ENCODE measurements at regions not wholly inside any gene's neighbourhood (a gene's known extent, or its start where the extent isn't known, plus 50 kb on each side); places are given as distances from the start of the nearest gene placed in this dataset.
"Not testable (repeated sequence)": the region's sequence is repeated elsewhere in the genome, so short reads cannot be mapped to it uniquely, and the experiment has no call there.

DNA sequence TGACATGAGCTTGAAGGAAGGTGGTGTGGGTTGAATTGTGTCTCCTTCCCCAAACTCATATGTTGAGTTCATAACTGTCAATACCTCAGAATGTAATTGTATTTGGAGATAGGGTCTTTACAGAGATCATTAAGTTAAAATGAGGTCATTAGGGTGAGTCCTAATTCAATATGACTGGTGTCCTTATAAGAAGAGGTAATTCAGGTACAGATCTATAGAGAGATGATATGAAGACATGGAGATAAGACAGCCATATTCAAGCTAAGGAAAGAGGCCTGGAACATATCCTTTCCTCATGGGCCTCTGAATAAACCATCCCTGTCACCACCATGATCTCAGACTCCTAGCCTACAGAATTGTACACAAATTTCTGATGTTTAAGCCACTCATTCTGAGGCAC is 514.7 kb upstream of the MGAT4C start:
- DNase-seq (ENCODE audit: low spot score), result no peak

DNA sequence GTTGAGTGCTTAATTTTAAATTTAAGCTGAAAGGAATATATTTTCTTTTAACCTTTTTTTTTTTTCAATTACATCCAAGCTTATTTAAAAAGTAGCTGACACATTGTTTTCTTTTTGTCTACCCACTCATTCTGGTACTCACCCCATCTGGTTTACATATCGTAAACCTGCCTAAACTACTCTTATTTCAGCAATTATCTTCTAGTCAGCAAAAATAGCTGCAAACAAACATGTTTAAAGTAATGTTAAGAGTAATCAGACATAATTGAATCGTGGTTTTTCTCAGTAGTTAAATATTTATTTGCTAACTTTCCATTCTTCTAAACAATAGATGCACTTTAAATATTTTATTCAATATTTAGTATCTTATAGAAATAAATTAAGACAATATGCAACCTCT is 492.7 kb upstream of the MGAT4C start:
- no peak for DNase-seq (ENCODE audit: low spot score)

DNA sequence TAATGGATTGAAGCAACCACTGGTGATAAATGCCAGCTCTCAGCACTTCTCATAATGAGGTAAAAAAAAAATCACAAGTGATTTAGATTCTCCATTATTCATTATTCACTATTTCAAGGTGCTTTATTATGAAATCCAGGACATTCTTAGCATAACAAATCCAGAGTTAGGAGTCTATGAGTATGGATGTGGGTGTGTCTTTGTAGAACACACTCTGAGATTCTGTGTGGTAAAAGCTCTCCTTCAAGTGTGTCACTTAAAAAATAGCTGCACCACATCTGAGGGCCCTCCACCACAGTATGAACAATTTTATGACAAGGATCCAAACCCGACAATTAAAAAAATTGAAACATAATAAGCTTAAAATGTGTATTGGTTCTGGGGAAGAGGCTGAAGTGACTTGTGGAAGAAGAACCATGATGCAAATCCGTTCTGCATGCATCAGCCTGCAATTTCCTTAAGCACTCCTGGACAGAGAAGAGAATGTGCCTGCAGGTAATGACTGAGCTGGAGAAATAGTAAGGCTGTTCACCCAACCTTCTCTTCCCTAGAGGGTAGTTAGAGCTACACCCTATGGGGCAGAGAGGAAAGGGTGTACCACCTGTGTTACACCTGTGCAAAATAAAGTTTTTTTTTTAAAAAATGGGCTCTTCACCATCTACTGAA is 488.5 kb upstream of the MGAT4C start:
- DNase-seq (ENCODE audit: low spot score), result no peak

DNA sequence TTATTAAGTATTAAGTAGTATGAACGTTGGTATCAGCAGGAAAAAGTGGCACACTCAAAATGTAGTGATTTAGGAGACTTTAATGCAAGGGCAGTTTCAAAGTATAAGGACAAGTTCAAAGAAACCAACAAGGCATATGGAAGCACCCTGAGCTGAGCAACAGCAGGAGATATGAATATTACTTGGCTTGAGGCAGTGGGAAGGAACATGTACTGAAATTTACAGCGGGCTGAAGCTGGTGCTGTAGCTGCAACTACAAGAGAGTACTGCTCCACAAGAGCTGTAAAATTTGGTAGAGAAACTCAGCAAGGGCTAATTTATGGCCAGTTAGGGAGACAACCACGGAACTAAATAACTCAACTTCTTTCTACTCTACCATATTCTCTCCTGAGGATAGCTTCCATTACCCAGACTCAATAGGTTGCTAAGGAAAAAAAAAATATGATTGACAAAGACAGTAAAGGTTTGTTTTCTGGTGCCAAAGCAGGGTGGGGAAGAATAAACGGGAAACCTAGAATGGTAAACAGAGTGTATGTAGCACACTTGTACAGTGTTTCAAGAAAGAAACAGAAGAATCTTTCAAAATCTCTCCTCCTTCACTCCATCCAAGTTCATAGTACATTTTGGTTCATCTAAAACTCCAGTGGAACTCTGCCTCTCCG is 487.8 kb upstream of the MGAT4C start:
- no peak for DNase-seq (ENCODE audit: low spot score)

DNA sequence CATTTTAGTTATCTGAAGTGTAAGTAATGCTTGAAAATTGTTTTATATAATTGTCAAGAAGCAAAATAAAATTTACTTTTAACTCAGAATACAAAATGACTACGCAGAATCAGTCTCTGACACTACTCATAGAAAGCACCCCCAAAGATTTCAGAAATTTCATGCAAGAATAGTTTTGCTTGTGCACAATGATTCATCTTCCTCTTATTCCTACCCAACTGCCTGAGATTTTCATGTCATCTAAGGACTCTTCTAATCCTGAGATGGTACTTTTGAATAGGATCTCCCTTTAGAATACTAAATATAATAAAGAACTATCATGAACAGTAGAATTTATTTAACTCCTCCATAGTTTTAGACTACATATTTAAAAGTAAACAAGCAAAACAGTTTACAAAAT is 485.3 kb upstream of the MGAT4C start:
- DNase-seq (ENCODE audit: low spot score), result no peak

DNA sequence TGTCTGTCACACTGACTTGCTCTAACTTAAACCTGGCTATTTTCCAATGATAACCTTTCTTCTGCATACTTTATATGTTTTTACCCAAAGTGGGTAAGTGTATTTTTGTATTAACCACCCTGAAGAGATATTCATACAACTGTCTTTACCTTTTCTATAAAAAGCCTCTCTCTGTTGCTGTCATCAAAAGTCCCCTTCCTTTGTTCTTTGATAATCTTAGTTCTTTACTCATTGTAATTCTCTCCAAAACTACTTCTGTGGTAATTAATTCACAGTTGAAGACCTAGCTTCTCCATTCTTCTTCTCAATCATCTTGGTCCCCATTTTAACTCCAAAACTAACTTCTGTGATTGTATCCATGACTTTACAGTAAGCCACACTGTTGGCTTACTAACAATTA is 479.7 kb upstream of the MGAT4C start:
- no peak for DNase-seq (ENCODE audit: low spot score)

DNA sequence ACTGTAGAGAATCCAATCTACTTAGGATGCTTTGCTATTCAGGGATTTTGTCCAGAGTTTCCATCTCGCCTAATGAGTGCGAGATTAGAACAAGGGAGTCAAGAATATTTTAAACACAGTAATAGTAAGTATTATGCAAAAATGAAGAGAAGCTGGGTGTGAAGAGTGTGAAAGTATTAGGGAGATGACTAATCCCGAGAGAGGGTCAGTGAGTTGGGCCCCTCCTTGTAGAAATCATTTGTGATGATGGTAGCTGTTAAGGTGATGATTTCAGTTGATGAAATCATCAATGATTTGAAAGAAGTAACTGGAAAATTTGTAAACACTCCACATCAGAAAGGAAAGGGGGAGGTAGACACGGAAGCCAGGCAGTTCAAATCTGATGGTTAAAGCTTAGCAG is 478.9 kb upstream of the MGAT4C start:
- DNase-seq (ENCODE audit: low spot score), result no peak

DNA sequence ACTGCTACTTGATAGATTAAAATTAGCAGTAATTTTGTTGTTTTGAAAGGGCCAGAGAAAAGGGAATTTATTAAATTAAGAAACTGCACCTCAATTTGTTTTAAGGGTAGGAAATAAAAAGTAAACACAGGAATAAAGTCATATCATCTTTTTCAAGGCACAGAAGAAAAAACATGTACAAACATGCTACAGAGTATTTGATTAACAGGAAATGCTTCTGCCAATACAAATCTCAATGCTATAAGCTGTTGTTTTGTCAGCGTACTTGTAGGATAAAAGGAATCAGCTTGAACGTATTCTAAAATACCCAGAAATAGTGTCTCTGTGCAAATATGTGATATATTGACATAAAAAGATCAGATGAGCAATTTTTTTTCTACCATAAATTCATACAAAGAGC is 474.0 kb upstream of the MGAT4C start:
- no peak for DNase-seq (ENCODE audit: low spot score)

DNA sequence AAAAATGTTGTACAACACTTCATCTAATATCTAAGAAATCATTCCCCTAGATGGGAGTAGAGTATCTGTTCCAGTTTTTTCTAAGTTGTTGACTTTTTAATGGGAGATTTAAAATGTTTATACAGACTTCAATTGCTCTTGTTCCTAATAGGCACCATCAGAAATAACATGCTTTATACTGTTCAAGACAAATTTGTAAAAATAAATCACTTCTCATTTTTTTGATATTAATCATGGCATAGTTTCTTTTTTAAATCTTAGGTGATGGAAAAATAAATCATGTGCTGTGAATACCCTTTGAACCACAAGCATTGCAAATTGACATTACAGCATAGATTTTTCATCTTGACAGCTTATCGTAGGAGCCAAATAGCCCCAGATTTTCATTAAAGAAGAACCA is 473.5 kb upstream of the MGAT4C start:
- no peak for DNase-seq (ENCODE audit: low spot score)

DNA sequence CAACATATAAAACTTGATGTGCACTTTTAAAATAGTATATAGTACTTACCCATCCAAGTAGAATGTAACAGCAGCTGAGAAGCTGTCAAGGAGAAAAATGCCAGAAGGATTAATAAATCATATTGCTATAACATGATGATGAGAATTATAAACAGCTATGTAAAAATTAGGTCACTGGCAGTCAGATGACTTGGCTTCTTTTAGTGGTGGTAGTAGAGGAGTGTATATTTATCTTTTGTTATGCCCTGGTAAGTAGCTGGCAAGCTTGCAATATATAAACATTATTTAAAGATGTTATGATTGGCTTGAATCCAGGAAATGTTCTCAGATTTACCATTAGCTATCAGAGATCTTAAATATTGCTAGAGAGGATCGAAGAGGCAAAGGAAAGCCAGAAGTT is 471.0 kb upstream of the MGAT4C start:
- DNase-seq (ENCODE audit: low spot score), result no peak

DNA sequence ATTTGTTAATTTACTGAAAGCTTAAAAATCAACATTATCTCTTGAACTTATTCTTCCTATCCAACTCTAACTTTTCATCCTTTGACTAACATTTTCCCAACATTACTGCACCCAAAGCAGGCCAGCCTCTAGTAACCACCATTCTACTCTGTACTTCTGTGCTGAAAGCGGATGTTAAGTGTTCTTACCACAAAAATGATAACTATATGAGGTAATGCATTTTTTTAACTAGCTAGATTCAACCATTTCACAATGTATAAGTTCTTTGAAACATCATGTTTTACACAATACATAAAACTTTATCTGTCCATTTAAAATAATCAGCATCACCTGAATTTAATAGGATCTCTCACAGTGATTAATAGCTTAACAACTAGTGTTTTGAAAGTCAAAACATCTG is 468.5 kb upstream of the MGAT4C start:
- DNase-seq (ENCODE audit: low spot score), result no peak

DNA sequence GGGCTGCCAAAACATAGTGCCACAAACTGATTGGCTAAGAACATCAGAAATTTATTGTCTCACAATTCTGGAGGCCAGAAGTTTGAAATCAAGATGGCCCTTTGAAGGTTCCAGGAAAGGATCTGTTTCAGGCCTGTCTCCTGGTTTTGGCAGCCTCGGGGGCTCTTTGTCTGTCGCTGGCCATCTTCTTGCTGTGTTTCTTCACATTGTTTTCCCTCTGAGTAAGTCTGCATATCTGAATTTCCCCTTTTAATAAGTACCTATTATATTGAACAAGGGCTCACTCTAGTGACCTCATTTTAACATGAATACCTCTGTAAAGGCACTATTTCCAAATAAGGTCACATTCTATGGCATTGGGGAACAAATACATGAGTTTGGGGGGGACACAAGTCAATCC is 467.1 kb upstream of the MGAT4C start:
- no peak for DNase-seq (ENCODE audit: low spot score)

DNA sequence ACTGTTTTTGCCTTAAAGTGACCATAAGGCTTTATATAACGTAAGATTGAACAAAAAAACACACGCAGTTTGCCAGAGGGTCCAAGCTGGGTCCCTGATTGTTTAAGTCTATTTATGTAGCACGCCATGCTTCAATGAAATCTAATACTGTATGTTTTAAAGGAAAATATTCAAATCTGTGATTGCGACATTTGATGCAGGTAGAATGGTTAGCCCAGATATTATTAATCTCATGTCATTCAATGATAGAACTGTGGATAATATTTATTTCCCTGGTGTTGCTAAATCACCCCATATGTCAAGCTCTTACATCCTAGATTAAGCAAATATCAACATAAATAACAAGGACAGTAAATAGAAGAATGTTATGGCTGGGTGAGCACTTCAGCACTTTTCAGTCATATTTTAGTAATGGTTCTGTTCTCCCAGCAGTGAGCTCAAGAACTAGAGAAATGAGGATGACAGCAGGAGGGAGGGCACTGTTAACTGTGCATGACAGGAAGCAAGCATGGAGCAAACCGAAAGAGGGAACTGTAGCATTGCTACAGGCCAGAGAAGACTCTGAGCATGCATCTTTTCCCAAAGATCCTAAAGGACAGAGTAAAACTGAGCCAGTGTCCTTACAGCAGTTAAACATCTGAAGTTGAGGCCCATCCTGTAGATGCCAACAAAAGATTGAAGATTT is 465.7 kb upstream of the MGAT4C start:
- DNase-seq (ENCODE audit: low spot score), result no peak

DNA sequence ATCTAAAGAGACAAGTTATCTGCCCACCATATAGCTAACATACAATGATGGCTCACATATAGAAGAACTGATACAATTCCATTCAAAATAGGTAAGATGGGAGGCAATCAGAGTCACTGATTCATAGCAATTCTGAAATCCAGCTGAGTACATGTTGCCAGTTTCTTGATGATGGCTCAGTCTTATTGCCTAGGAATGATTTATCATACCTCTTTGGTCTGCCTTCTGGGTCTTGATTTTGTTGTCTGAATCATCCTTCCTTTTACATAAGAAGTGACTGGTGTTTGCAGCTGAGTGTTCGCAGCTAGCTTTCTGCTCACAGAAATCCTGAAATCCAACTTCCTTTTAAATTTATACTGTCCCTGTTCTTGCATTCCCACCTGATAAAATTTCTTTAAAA is 463.2 kb upstream of the MGAT4C start:
- DNase-seq (ENCODE audit: low spot score), result no peak

DNA sequence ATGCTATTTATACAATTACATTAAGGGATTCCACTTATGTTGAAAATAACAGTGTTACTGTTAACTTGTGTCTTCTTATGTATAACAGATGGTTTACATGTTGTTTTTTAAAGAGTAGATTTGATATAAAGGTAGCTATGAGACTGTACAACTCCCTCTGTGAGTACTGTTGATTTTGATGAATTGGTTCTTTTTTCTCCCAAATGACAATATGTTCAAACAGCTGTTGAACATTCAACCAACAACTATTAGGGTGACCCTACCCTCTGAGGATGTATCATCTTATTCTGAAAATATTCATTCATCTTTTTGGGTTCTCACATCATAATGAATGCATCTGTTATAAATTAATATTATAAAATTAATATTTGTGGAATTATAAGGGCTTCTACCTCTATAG is 456.9 kb upstream of the MGAT4C start:
- DNase-seq (ENCODE audit: low spot score), result no peak

DNA sequence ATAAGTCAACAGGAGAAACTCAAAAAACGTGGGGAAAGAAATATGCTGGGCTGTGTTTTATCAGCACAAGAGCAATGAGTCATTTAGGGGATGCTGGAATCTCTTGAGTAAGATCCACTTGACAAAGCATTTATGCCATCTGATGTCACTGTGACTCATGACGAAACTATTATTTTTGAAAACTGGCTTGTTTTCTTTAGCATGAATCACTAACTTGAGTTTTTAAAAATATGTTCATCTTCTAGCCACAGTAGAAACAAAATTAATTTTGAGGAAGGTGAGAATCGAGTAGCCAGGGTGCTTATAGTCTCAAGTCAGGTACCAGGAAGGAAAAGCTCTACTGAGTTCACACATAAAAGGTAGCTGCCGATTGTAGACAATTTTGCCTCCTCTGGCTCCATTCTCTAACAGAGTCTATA is 456.2 kb upstream of the MGAT4C start:
- no peak for DNase-seq (ENCODE audit: low spot score)

DNA sequence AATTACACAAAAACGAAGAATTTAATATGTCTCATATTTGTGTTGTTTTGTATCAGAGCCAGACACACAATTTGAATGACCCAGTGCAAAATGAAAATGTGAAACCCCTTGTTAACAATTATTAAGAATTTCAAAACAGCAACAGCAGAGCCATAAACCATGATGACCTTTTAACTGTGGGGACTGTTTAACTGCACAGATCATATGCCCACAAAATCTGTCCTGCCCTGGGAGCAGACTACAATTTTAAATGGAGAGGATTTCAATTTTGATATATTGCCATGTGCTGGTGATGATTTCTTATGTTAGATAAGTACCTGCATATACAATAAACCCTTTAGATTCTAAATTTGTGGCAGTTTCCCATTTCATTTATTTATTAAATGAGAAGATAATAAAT is 455.5 kb upstream of the MGAT4C start:
- DNase-seq (ENCODE audit: low spot score), result no peak

DNA sequence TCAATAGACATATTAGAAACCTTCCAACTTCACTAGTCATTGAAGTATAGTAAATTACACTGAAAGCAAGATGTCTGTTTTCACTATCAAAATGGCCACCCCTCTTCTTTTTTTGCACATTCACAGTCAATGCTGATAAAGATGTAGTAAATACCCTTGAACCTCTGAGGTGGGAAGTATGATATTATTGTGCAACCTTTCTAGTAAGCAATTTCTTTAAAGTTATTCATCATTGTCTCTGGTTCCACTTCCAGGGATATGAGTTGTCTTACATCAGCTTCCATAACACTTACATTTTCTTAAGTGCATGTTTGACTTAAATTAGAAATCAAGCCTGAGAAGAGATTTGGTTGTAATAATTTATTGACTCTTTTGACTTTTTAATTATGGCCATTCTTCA is 453.9 kb upstream of the MGAT4C start:
- DNase-seq (ENCODE audit: low spot score), result no peak

DNA sequence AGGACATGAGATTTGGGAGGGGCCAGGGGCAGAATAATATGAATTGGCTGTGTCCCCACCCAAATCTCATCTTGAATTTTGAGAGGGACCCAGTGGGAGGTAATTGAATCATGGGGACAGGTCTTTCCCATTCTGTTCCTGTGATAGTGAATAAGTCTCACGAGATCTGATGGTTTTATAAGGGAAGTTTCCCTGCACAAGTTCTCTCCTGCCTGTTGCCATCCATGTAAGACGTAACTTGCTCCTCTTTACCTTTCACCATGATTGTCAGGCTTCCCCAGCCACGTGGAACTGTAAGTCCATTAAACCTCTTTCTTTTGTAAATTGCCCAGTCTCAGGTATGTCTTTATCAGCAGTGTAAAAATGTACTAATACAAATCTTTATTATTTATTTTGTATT is 452.8 kb upstream of the MGAT4C start:
- DNase-seq (ENCODE audit: low spot score), result not testable (repeated sequence)

DNA sequence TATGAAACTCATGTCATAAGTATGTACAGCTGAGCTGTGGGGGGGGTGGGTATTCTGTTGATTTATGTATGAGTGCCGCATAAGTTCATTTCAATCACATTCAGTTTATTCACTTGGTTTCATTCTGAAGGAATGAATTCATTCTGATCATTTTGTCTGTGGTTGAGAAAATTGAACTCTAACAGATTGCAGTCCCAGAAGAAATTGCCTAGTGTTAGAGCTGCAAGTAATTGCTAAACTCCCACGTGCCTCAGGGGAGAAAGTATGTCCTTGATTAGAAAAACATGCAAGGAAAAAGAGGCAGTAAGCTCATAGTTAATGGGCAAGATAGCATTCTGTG is 442.4 kb upstream of the MGAT4C start:
- DNase-seq (ENCODE audit: low spot score), result no peak

DNA sequence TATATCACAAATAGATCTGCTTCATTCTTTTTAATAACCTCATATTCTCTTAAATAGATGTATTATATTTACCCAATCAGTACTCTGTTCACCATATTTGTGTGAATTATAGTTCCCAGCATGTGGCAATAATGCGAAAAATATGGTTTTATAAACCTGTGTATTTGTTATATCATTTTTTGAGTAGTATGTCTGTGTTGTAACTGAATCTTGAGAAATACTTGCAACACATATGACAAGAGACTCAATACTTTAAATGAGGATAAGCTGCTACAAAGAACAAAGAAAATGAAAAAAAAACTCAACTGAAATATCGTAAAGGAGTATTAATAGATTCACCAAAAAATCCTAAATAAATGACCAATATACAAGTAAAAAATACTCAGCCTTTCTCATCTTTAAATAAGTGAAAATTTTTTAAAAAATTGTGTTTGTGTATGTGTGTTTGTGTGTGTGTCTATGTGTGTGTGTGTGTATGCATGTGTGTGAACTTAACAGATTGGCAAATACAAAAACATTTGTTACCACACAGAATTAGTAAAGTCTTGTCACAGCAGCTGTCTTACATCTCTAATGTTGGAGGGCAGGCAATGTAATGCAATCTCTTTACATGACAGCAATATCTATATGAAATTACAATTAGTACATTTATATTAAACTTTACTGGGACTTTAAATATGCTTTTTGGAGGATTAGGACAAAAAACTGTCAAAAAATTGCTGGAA is 441.9 kb upstream of the MGAT4C start:
- no peak for DNase-seq (ENCODE audit: low spot score)

DNA sequence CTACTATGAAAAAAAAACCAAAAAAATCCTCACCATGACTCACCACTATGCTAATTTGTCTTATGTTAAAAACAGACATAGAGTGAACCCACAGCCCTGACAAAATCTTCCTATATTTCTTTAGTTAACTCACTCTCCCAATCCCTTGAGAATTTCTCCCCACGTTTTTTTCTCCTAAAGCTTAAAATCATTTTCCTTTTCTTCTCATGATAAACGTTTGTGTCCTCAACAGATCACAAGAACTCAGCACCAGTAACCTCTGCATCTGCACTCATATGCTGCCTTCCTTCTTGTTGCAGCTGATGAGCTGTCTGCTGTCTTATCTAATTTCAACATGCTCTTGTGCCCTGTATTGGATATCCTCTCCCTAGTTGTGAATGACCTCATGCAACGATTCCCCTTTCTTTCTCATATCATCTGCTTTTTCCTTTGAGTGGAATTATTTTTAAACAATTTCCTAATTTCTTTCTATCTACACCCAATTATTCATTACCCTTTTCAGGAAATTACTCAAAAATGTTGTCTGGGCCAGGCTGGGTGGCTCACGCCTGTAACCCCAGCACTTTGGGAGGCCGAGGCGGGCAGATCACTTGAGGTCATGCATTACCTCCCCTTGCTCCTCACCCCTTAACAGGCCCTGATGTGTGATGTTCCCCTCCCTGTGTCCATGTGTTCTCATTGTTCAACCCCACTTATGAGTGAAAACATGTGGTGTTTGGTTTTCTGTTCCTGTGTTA is 427.5 kb upstream of the MGAT4C start:
- DNase-seq (ENCODE audit: low spot score), result no peak

Data from globus pallidus (tissue), 1 donor.